ENCODE measurements at regions not wholly inside any gene's neighbourhood (a gene's known extent, or its start where the extent isn't known, plus 50 kb on each side); places are given as distances from the start of the nearest gene placed in this dataset.

- ChIA-PET POLR2A (ENCODE audit: unreplicated experiment) (interaction anchor here (0.7 kb wide), 1 partner anchor 33 kb away, joined by 7 read pairs; no protein-coding TSS in a partner anchor), CTCF (interaction anchor here (1.4 kb wide), 1 partner anchor 9 kb away, joined by 3 read pairs; no protein-coding TSS in a partner anchor)
- Histone ChIP-seq H3K79me2 (ENCODE audit: low read length) (no peaks in the 10 kb centered on the region), H3K27ac (ENCODE audit: low read length) (no peak overlapping the region), H3K9me2 (replicated peaks; ENCODE audit: low read length) (no peaks in the 10 kb centered on the region), H3K9ac (ENCODE audit: low read length) (no peak overlapping the region), H3K4me1 (ENCODE audit: insufficient read depth, low read length) (no peaks in the 10 kb centered on the region; the same call in 1 of the 2 replicates), H2AFZ (ENCODE audit: low read length) (no peak overlapping the region), H3K4me3 (ENCODE audit: low read length) (no peak overlapping the region), H4K20me1 (ENCODE audit: low read length) (no peaks in the 10 kb centered on the region), H3F3A (ENCODE audit: low read length, unreplicated experiment) (no peaks in the 10 kb centered on the region), H3K4me2 (ENCODE audit: low read length) (no peak overlapping the region), H3K9me3 (ENCODE audit: low read length) (no peaks in the 10 kb centered on the region), H3K27me3 (ENCODE audit: low read length) (no peaks in the 10 kb centered on the region), H3K36me3 (ENCODE audit: low read depth, low read length) (no peaks in the 10 kb centered on the region)
- ATAC-seq (no peak), DNase-seq (no peak)
- no TSS peak for BruUV-seq (replicated peaks)
- TF ChIP-seq, protein P1, sequence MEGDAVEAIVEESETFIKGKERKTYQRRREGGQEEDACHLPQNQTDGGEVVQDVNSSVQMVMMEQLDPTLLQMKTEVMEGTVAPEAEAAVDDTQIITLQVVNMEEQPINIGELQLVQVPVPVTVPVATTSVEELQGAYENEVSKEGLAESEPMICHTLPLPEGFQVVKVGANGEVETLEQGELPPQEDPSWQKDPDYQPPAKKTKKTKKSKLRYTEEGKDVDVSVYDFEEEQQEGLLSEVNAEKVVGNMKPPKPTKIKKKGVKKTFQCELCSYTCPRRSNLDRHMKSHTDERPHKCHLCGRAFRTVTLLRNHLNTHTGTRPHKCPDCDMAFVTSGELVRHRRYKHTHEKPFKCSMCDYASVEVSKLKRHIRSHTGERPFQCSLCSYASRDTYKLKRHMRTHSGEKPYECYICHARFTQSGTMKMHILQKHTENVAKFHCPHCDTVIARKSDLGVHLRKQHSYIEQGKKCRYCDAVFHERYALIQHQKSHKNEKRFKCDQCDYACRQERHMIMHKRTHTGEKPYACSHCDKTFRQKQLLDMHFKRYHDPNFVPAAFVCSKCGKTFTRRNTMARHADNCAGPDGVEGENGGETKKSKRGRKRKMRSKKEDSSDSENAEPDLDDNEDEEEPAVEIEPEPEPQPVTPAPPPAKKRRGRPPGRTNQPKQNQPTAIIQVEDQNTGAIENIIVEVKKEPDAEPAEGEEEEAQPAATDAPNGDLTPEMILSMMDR (conservative IDR thresholded peaks at IDR 0.05; ENCODE audit: low read depth, low read length), result no peak
- TF ChIP-seq EZH2phosphoT487 (IDR thresholded peaks at IDR 0.05; ENCODE audit: borderline replicate concordance, low read length), result no peak
- intact Hi-C loops (cut with micrococcal nuclease), result no loop called here
Measured at GRCh38 chr6:27761391-27761790, 150.8 kb downstream of the OR2B2 start.

DNA sequence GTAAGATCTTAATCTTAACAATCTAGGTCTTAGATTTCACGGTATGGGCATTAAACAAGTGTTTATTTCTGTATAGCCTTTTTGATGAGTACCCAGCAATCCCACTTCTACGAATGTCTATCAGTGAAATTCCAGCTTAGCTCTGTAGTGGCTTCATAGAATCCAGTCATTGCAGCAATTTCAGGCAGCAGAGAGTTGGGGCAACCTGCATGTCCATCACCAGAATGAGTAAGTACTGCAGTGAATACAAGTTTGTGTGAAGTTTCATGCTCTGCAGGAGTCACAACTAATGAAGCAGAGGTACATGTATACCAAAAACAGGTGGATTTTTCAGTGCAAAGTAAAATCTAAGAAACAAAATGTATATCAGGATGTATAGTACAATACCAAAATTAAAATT lies 151.7 kb downstream of the OR2B2 start:
- no peaks in the 10 kb centered on the region for H3K9me2 ChIP-seq (replicated peaks; ENCODE audit: low read length)
- no TSS peak for BruUV-seq (replicated peaks)
- no peaks in the 10 kb centered on the region for H3K79me2 ChIP-seq (ENCODE audit: low read length)
- no peak overlapping the region for H3K27ac ChIP-seq (ENCODE audit: low read length)
- no peak for ATAC-seq
- no peaks in the 10 kb centered on the region; the same call in 1 of the 2 replicates for H3K4me1 ChIP-seq (ENCODE audit: insufficient read depth, low read length)
- no peaks in the 10 kb centered on the region for H3K9me3 ChIP-seq (ENCODE audit: low read length)
- TF ChIP-seq EZH2phosphoT487 (IDR thresholded peaks at IDR 0.05; ENCODE audit: borderline replicate concordance, low read length) (no peak), EZH2 (IDR thresholded peaks at IDR 0.05; ENCODE audit: low read length, unreplicated experiment) (no peak)
- TF ChIP-seq, protein P1 (conservative IDR thresholded peaks at IDR 0.05; ENCODE audit: low read depth, low read length), result no peak
- H4K20me1 ChIP-seq (ENCODE audit: low read length), result no peaks in the 10 kb centered on the region
- ChIA-PET CTCF (no interaction called here), POLR2A (ENCODE audit: unreplicated experiment) (no interaction called here)
- DNase-seq, result no peak
- no peak overlapping the region for H3K9ac ChIP-seq (ENCODE audit: low read length)
- no peaks in the 10 kb centered on the region for H3F3A ChIP-seq (ENCODE audit: low read length, unreplicated experiment)
- no peaks in the 10 kb centered on the region for H3K27me3 ChIP-seq (ENCODE audit: low read length)
- intact Hi-C loops (cut with micrococcal nuclease), result no loop called here
- H3K4me2 ChIP-seq (ENCODE audit: low read length), result 0 out of 2 replicates have a peak overlapping the region, but pooled peaks have one; percentile 3
- H3K36me3 ChIP-seq (ENCODE audit: low read depth, low read length), result no peaks in the 10 kb centered on the region
- H3K4me3 ChIP-seq (ENCODE audit: low read length), result no peak overlapping the region
- H2AFZ ChIP-seq (ENCODE audit: low read length), result no peak overlapping the region

DNA sequence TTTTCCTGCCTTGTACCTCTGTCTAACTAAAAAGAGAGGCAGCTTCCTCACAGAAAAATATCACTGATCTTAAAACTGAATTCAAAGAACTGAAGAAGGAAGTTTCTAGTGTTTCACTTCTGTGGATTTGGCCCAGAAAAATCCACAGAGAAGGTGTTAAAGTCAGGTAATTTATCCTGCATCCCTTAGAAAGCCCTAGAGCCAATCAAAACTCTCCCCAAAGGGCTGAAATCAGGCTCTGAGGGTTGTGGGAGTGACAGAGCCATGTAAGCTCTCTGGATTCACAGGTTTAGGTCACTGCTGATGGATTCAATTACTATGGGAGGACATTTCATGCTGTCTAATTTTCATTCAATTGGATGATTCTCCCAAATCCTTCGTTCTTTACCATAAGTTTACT lies 152.3 kb downstream of the OR2B2 start:
- Histone ChIP-seq H3K4me2 (ENCODE audit: low read length) (0 out of 2 replicates have a peak overlapping the region, but pooled peaks have one; percentile 3), H3K9ac (ENCODE audit: low read length) (no peak overlapping the region), H3K36me3 (ENCODE audit: low read depth, low read length) (no peaks in the 10 kb centered on the region), H2AFZ (ENCODE audit: low read length) (no peak overlapping the region), H4K20me1 (ENCODE audit: low read length) (no peaks in the 10 kb centered on the region), H3K27ac (ENCODE audit: low read length) (no peak overlapping the region), H3K9me2 (replicated peaks; ENCODE audit: low read length) (no peaks in the 10 kb centered on the region), H3K9me3 (ENCODE audit: low read length) (no peaks in the 10 kb centered on the region), H3K4me3 (ENCODE audit: low read length) (no peak overlapping the region), H3F3A (ENCODE audit: low read length, unreplicated experiment) (no peaks in the 10 kb centered on the region), H3K27me3 (ENCODE audit: low read length) (no peaks in the 10 kb centered on the region), H3K79me2 (ENCODE audit: low read length) (no peaks in the 10 kb centered on the region), H3K4me1 (ENCODE audit: insufficient read depth, low read length) (no peaks in the 10 kb centered on the region; the same call in 1 of the 2 replicates)
- no TSS peak for BruUV-seq (replicated peaks)
- DNase-seq, result no peak
- intact Hi-C loops (cut with micrococcal nuclease), result no loop called here
- no peak for ATAC-seq
- ChIA-PET CTCF (no interaction called here), POLR2A (ENCODE audit: unreplicated experiment) (no interaction called here)
- TF ChIP-seq EZH2 (IDR thresholded peaks at IDR 0.05; ENCODE audit: low read length, unreplicated experiment) (no peak), EZH2phosphoT487 (IDR thresholded peaks at IDR 0.05; ENCODE audit: borderline replicate concordance, low read length) (no peak)
- TF ChIP-seq, protein P1 (conservative IDR thresholded peaks at IDR 0.05; ENCODE audit: low read depth, low read length), result no peak

Data from PC-3 (cell line).